ENCODE measurements at regions not wholly inside any gene's neighbourhood (a gene's known extent, or its start where the extent isn't known, plus 50 kb on each side); places are given as distances from the start of the nearest gene placed in this dataset.

- no peak for TF ChIP-seq CTCF (optimal IDR thresholded peaks at IDR 0.05 in 1 of 3, IDR thresholded peaks at IDR 0.05 in 1 of 3, conservative IDR thresholded peaks at IDR 0.05 in 1 of 3; ENCODE audit: extremely low read depth in 1 of 3, insufficient read depth in 2 of 3, low read length in 3 of 3)
- TF ChIP-seq EZH2 (IDR thresholded peaks at IDR 0.05; ENCODE audit: low read length), result no peak
Measured at GRCh38 chr14:104248203-104249055, 110.0 kb downstream of the KIF26A start.
